Brain microvascular endothelial cell (primary cell): ENCODE measurements at regions not wholly inside any gene's neighbourhood (a gene's known extent, or its start where the extent isn't known, plus 50 kb on each side); places are given as distances from the start of the nearest gene placed in this dataset.

Experiments
- DNase-seq: peaks from one replicate; pipeline ENCODE4 v3.0.0-alpha.2; 2020
- H3K27ac ChIP-seq: fragments of 250-450 bp; sonication (Bioruptor Pico); 2 replicates; pipeline ENCODE4 v1.5.1; 2020; ENCODE audit warnings: mild to moderate bottlenecking, moderate library complexity
- H3K27me3 ChIP-seq: fragments of 250-450 bp; sonication (Bioruptor Pico); replicated peaks from 2 replicates; pipeline ENCODE4 v1.5.1; 2020; ENCODE audit warnings: mild to moderate bottlenecking
- H3K36me3 ChIP-seq: fragments of 250-450 bp; sonication (Bioruptor Pico); replicated peaks from 2 replicates; pipeline ENCODE4 v1.5.1; 2020; ENCODE audit warnings: mild to moderate bottlenecking
- H3K4me3 ChIP-seq: 2 replicates; pipeline ENCODE4 v1.5.1; 2011; ENCODE audit warnings: low read depth, mild to moderate bottlenecking, control low read depth, low read length, moderate library complexity
- CTCF ChIP-seq: IDR thresholded peaks from 2 replicates; pipeline ENCODE4 v1.5.1; 2011; ENCODE audit warnings: low read depth, mild to moderate bottlenecking, moderate library complexity, low read length, control low read depth, inconsistent platforms; ENCODE audit errors: missing control alignments
- in situ Hi-C: cut with HindIII; loops from 2 replicates; pipeline ENCODE4 v1.10.0; 2017; ENCODE audit warnings: low sequenced_read_pairs, low pct_ligation_motif_present

GRCh38 chr11:101401245-101401644, 182.6 kb downstream of the TRPC6 start:
- Histone ChIP-seq H3K27me3 (no peaks in the 10 kb centered on the region), H3K27ac (no peak overlapping the region), H3K4me3 (no peak overlapping the region), H3K36me3 (no peaks in the 10 kb centered on the region)
- peak; percentile 48 for DNase-seq
- in situ Hi-C loops: no loop called here
- TF ChIP-seq CTCF: no peak

GRCh38 chr11:101397979-101398378, 185.8 kb downstream of the TRPC6 start:
- H3K27ac ChIP-seq: no peak overlapping the region
- peak; percentile 41 for DNase-seq
- no peak for TF ChIP-seq CTCF
- H3K4me3 ChIP-seq: no peak overlapping the region
- in situ Hi-C loops: no loop called here
- H3K36me3 ChIP-seq: no peaks in the 10 kb centered on the region
- H3K27me3 ChIP-seq: no peaks in the 10 kb centered on the region

- in situ Hi-C loops: no loop called here
- Histone ChIP-seq H3K36me3 (no peaks in the 10 kb centered on the region), H3K27ac (no peak overlapping the region), H3K27me3 (no peaks in the 10 kb centered on the region), H3K4me3 (no peak overlapping the region)
- peak; percentile 16 for TF ChIP-seq CTCF
- DNase-seq: peak; percentile 9
These were observed 193.3 kb downstream of the TRPC6 start for GRCh38 chr11:101390539-101390938.

- no peak overlapping the region for H3K4me3 ChIP-seq
- in situ Hi-C loops: no loop called here
- no peak for DNase-seq
- no peak overlapping the region for H3K27ac ChIP-seq
- no peak for TF ChIP-seq CTCF
- no peaks in the 10 kb centered on the region for H3K27me3 ChIP-seq
- no peaks in the 10 kb centered on the region for H3K36me3 ChIP-seq
These were observed 214.0 kb downstream of the TRPC6 start for GRCh38 chr11:101369835-101370234.

GRCh38 chr11:101363706-101364275, 220.0 kb downstream of the TRPC6 start:
- Histone ChIP-seq H3K4me3 (no peak overlapping the region), H3K36me3 (no peaks in the 10 kb centered on the region), H3K27ac (no peak overlapping the region), H3K27me3 (no peaks in the 10 kb centered on the region)
- no peak for TF ChIP-seq CTCF
- in situ Hi-C loops: no loop called here
- DNase-seq: no peak

GRCh38 chr11:101362643-101363042, 221.2 kb downstream of the TRPC6 start:
- no peaks in the 10 kb centered on the region for H3K36me3 ChIP-seq
- in situ Hi-C loops: no loop called here
- TF ChIP-seq CTCF: no peak
- no peaks in the 10 kb centered on the region for H3K27me3 ChIP-seq
- no peak for DNase-seq
- H3K4me3 ChIP-seq: no peak overlapping the region
- no peak overlapping the region for H3K27ac ChIP-seq
